ENCODE measurements at regions not wholly inside any gene's neighbourhood (a gene's known extent, or its start where the extent isn't known, plus 50 kb on each side); places are given as distances from the start of the nearest gene placed in this dataset.

- TF ChIP-seq YY1 (IDR thresholded peaks at IDR 0.05; ENCODE audit: low read depth), result no peak
- no peak for TF ChIP-seq RAD21 (IDR thresholded peaks at IDR 0.05; ENCODE audit: low read depth)
- no peak for TF ChIP-seq EGR1 (IDR thresholded peaks at IDR 0.05)
- TF ChIP-seq TAF1 (IDR thresholded peaks at IDR 0.05; ENCODE audit: low read depth), result no peak
- no peak for TF ChIP-seq TCF12 (IDR thresholded peaks at IDR 0.05; ENCODE audit: low read depth)
- no peak for TF ChIP-seq CREB1 (IDR thresholded peaks at IDR 0.05; ENCODE audit: low read depth)
- TF ChIP-seq, protein P1, sequence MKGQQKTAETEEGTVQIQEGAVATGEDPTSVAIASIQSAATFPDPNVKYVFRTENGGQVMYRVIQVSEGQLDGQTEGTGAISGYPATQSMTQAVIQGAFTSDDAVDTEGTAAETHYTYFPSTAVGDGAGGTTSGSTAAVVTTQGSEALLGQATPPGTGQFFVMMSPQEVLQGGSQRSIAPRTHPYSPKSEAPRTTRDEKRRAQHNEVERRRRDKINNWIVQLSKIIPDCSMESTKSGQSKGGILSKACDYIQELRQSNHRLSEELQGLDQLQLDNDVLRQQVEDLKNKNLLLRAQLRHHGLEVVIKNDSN (IDR thresholded peaks at IDR 0.05), result no peak
- TF ChIP-seq NFIC (IDR thresholded peaks at IDR 0.05), result no peak
- TF ChIP-seq MAX (IDR thresholded peaks at IDR 0.05), result no peak
- TF ChIP-seq, protein P2, sequence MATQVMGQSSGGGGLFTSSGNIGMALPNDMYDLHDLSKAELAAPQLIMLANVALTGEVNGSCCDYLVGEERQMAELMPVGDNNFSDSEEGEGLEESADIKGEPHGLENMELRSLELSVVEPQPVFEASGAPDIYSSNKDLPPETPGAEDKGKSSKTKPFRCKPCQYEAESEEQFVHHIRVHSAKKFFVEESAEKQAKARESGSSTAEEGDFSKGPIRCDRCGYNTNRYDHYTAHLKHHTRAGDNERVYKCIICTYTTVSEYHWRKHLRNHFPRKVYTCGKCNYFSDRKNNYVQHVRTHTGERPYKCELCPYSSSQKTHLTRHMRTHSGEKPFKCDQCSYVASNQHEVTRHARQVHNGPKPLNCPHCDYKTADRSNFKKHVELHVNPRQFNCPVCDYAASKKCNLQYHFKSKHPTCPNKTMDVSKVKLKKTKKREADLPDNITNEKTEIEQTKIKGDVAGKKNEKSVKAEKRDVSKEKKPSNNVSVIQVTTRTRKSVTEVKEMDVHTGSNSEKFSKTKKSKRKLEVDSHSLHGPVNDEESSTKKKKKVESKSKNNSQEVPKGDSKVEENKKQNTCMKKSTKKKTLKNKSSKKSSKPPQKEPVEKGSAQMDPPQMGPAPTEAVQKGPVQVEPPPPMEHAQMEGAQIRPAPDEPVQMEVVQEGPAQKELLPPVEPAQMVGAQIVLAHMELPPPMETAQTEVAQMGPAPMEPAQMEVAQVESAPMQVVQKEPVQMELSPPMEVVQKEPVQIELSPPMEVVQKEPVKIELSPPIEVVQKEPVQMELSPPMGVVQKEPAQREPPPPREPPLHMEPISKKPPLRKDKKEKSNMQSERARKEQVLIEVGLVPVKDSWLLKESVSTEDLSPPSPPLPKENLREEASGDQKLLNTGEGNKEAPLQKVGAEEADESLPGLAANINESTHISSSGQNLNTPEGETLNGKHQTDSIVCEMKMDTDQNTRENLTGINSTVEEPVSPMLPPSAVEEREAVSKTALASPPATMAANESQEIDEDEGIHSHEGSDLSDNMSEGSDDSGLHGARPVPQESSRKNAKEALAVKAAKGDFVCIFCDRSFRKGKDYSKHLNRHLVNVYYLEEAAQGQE (IDR thresholded peaks at IDR 0.05; ENCODE audit: low read depth), result no peak
- no peak for TF ChIP-seq TEAD4 (IDR thresholded peaks at IDR 0.05)
- no peak for TF ChIP-seq EP300 (IDR thresholded peaks at IDR 0.05; ENCODE audit: borderline replicate concordance)
- TF ChIP-seq CEBPB (IDR thresholded peaks at IDR 0.05), result no peak
- TF ChIP-seq FOXM1 (IDR thresholded peaks at IDR 0.05; ENCODE audit: borderline replicate concordance, low read depth), result no peak
- TF ChIP-seq ZBTB7A (IDR thresholded peaks at IDR 0.05; ENCODE audit: low read depth), result no peak
Observed at GRCh38 chr5:66427139-66427442, 169.1 kb upstream of the MAST4 start.

GRCh38 chr5:66436721-66437120, 159.5 kb upstream of the MAST4 start:
- TF ChIP-seq EGR1 (IDR thresholded peaks at IDR 0.05), result no peak
- TF ChIP-seq, protein P2 (IDR thresholded peaks at IDR 0.05; ENCODE audit: low read depth), result no peak
- TF ChIP-seq CREB1 (IDR thresholded peaks at IDR 0.05; ENCODE audit: low read depth), result no peak
- no peak for TF ChIP-seq TEAD4 (IDR thresholded peaks at IDR 0.05)
- TF ChIP-seq FOXM1 (IDR thresholded peaks at IDR 0.05; ENCODE audit: borderline replicate concordance, low read depth), result no peak
- no peak for TF ChIP-seq MAX (IDR thresholded peaks at IDR 0.05)
- no peak for TF ChIP-seq TAF1 (IDR thresholded peaks at IDR 0.05; ENCODE audit: low read depth)
- peak; percentile 56 for TF ChIP-seq RAD21 (IDR thresholded peaks at IDR 0.05; ENCODE audit: low read depth)
- TF ChIP-seq YY1 (IDR thresholded peaks at IDR 0.05; ENCODE audit: low read depth), result peak; percentile 50; the same call in 1 of the 2 replicates
- no peak for TF ChIP-seq EP300 (IDR thresholded peaks at IDR 0.05; ENCODE audit: borderline replicate concordance)

DNA sequence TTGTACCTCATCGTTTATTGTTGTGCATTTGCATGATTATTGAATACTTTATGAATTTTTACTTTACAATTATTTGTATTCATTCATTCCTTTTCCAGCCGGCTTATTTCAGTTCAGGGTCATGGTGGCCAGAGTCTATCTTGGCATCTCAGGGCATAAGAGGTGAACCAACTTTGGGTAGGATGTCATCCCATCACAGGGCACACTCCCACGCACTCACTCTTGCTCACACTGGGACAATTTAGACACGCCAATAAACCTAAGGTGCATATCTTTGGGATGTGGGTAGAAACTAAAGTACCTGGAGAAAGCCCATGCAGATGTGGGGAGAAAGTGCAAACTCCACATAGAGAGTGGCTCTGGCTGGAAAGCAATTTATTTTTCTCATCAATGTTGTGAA, 158.1 kb upstream of the MAST4 start:
- TF ChIP-seq TEAD4 (IDR thresholded peaks at IDR 0.05) (no peak), MAX (IDR thresholded peaks at IDR 0.05) (no peak), EGR1 (IDR thresholded peaks at IDR 0.05) (no peak), FOXM1 (IDR thresholded peaks at IDR 0.05; ENCODE audit: borderline replicate concordance, low read depth) (no peak)

GRCh38 chr5:66438696-66439095, 157.5 kb upstream of the MAST4 start:
- no peak for TF ChIP-seq TCF12 (IDR thresholded peaks at IDR 0.05; ENCODE audit: low read depth)
- TF ChIP-seq CEBPB (IDR thresholded peaks at IDR 0.05), result no peak
- TF ChIP-seq, protein P1 (IDR thresholded peaks at IDR 0.05), result no peak
- TF ChIP-seq EGR1 (IDR thresholded peaks at IDR 0.05), result no peak
- TF ChIP-seq ZBTB7A (IDR thresholded peaks at IDR 0.05; ENCODE audit: low read depth), result no peak
- TF ChIP-seq YY1 (IDR thresholded peaks at IDR 0.05; ENCODE audit: low read depth), result no peak
- TF ChIP-seq FOXM1 (IDR thresholded peaks at IDR 0.05; ENCODE audit: borderline replicate concordance, low read depth), result no peak
- no peak for TF ChIP-seq RAD21 (IDR thresholded peaks at IDR 0.05; ENCODE audit: low read depth)
- TF ChIP-seq TEAD4 (IDR thresholded peaks at IDR 0.05), result no peak
- no peak for TF ChIP-seq NFIC (IDR thresholded peaks at IDR 0.05)
- TF ChIP-seq CREB1 (IDR thresholded peaks at IDR 0.05; ENCODE audit: low read depth), result no peak
- TF ChIP-seq, protein P2 (IDR thresholded peaks at IDR 0.05; ENCODE audit: low read depth), result no peak
- no peak for TF ChIP-seq EP300 (IDR thresholded peaks at IDR 0.05; ENCODE audit: borderline replicate concordance)
- no peak for TF ChIP-seq TAF1 (IDR thresholded peaks at IDR 0.05; ENCODE audit: low read depth)
- TF ChIP-seq MAX (IDR thresholded peaks at IDR 0.05), result no peak

Measured in Ishikawa (cell line).